Neural progenitor cell (in vitro differentiated cells): ENCODE measurements at regions not wholly inside any gene's neighbourhood (a gene's known extent, or its start where the extent isn't known, plus 50 kb on each side); places are given as distances from the start of the nearest gene placed in this dataset.
"Not testable (repeated sequence)": the region's sequence is repeated elsewhere in the genome, so short reads cannot be mapped to it uniquely, and the experiment has no call there.

Experiments used
- DNase-seq: peaks from one replicate; pipeline ENCODE4 v3.0.0-alpha.2; 2016; ENCODE audit warnings: low spot score
- H2AFZ ChIP-seq: fragments of 200-600 bp; sonication (generic); replicated peaks from 2 replicates; pipeline ENCODE4 v1.6.1; 2016; ENCODE audit warnings: antibody characterized with exemption
- H3F3A ChIP-seq: fragments of 200-600 bp; sonication (generic); 2 replicates; pipeline ENCODE4 v1.6.1; 2016; ENCODE audit warnings: antibody characterized with exemption, low read depth
- H3K27ac ChIP-seq: fragments of 200-600 bp; sonication (generic); 2 replicates; pipeline ENCODE4 v1.5.1; 2016; ENCODE audit warnings: mild to moderate bottlenecking
- H3K27me3 ChIP-seq: fragments of 200-600 bp; sonication (generic); 2 replicates; pipeline ENCODE4 v1.6.1; 2016; ENCODE audit warnings: mild to moderate bottlenecking, moderate library complexity
- H3K36me3 ChIP-seq: fragments of 200-600 bp; sonication (generic); 2 replicates; pipeline ENCODE4 v1.5.1; 2016
- H3K4me1 ChIP-seq: fragments of 200-600 bp; sonication (generic); 2 replicates; pipeline ENCODE4 v1.6.1; 2016; ENCODE audit warnings: mixed run types
- H3K4me2 ChIP-seq: fragments of 200-600 bp; sonication (generic); 2 replicates; pipeline ENCODE4 v1.6.1; 2016
- H3K4me3 ChIP-seq: fragments of 200-600 bp; sonication (generic); 2 replicates; pipeline ENCODE4 v1.5.1; 2016
- H3K79me2 ChIP-seq: fragments of 200-600 bp; sonication (generic); 2 replicates; pipeline ENCODE4 v1.6.1; 2016; ENCODE audit warnings: low read depth
- H3K9ac ChIP-seq: fragments of 200-600 bp; sonication (generic); 2 replicates; pipeline ENCODE4 v1.6.1; 2016
- H3K9me3 ChIP-seq: fragments of 200-600 bp; sonication (generic); 2 replicates; pipeline ENCODE4 v1.5.1; 2016; ENCODE audit warnings: low read depth
- H4K20me1 ChIP-seq: fragments of 200-600 bp; sonication (generic); 2 replicates; pipeline ENCODE4 v1.6.1; 2016; ENCODE audit warnings: low read depth
- H3K27ac Mint-ChIP-seq: 3 replicates; pipeline ENCODE4 v1.8.0; 2021; ENCODE audit warnings: mixed read lengths
- H3K27me3 Mint-ChIP-seq: 2 replicates; pipeline ENCODE4 v1.8.0; 2022; ENCODE audit warnings: low read depth, mild to moderate bottlenecking, inconsistent platforms, moderate library complexity, mixed read lengths; ENCODE audit not compliant: insufficient read depth
- H3K36me3 Mint-ChIP-seq: 3 replicates; pipeline ENCODE4 v1.8.0; 2021; ENCODE audit warnings: mixed read lengths
- H3K4me1 Mint-ChIP-seq: 3 replicates; pipeline ENCODE4 v1.8.0; 2021; ENCODE audit warnings: mixed read lengths
- H3K4me3 Mint-ChIP-seq: 3 replicates; pipeline ENCODE4 v1.8.0; 2021; ENCODE audit warnings: mild to moderate bottlenecking, moderate library complexity, mixed read lengths
- H3K9me3 Mint-ChIP-seq: 3 replicates; pipeline ENCODE4 v1.8.0; 2020; ENCODE audit warnings: mixed read lengths
- EZH2 ChIP-seq: fragments of 200-600 bp; sonication (generic); IDR thresholded peaks from 2 replicates; pipeline ENCODE4 v1.6.1; 2017; ENCODE audit warnings: antibody characterized with exemption, mild to moderate bottlenecking, moderate library complexity
- EZH2phosphoT487 ChIP-seq: fragments of 200-600 bp; sonication (generic); IDR thresholded peaks from 2 replicates; pipeline ENCODE4 v1.6.1; 2017; ENCODE audit warnings: antibody characterized with exemption
- TF ChIP-seq, protein P1 (sequence below): fragments of 200-600 bp; sonication (generic); IDR thresholded peaks from 2 replicates; pipeline ENCODE4 v1.5.1; 2017; ENCODE audit warnings: antibody characterized with exemption, mild to moderate bottlenecking

DNA sequence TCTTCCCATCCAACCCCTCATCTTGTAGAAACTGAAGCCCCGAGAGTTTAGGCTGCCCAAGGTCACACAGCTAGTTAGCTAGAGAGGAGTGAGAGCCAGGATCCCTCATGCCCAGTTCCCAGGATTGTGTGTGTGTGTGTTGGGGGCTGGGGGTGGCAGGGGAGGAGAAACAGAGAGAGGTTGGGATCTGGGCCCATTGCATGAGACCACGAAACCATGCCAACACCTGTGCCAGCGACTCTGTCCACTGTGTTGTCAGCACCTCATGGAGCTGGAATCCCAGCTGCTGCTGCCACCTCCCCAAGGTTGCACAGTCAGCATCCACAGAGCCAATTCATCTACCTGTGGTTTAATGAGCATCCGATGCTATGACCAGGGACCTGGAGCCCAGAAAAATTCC lies 115.4 kb upstream of the ZC3H12A start:
- no peak overlapping the region for H3K27ac Mint-ChIP-seq
- no peak overlapping the region for H3K27ac ChIP-seq
- no peaks in the 10 kb centered on the region for H3K36me3 Mint-ChIP-seq
- no peaks in the 10 kb centered on the region for H4K20me1 ChIP-seq
- H3K9ac ChIP-seq: no peak overlapping the region
- H2AFZ ChIP-seq: no peak overlapping the region
- no peak overlapping the region for H3K4me3 Mint-ChIP-seq
- peaks cover 9% of the 10 kb centered on the region for H3F3A ChIP-seq
- no peaks in the 10 kb centered on the region for H3K36me3 ChIP-seq
- no peaks in the 10 kb centered on the region for H3K9me3 Mint-ChIP-seq
- no peaks in the 10 kb centered on the region for H3K27me3 ChIP-seq
- peaks cover 12% of the 10 kb centered on the region for H3K4me1 ChIP-seq
- no peaks in the 10 kb centered on the region for H3K9me3 ChIP-seq
- no peak overlapping the region for H3K4me2 ChIP-seq
- DNase-seq: no peak
- TF ChIP-seq, protein P1, sequence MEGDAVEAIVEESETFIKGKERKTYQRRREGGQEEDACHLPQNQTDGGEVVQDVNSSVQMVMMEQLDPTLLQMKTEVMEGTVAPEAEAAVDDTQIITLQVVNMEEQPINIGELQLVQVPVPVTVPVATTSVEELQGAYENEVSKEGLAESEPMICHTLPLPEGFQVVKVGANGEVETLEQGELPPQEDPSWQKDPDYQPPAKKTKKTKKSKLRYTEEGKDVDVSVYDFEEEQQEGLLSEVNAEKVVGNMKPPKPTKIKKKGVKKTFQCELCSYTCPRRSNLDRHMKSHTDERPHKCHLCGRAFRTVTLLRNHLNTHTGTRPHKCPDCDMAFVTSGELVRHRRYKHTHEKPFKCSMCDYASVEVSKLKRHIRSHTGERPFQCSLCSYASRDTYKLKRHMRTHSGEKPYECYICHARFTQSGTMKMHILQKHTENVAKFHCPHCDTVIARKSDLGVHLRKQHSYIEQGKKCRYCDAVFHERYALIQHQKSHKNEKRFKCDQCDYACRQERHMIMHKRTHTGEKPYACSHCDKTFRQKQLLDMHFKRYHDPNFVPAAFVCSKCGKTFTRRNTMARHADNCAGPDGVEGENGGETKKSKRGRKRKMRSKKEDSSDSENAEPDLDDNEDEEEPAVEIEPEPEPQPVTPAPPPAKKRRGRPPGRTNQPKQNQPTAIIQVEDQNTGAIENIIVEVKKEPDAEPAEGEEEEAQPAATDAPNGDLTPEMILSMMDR: no peak
- TF ChIP-seq EZH2phosphoT487: no peak
- TF ChIP-seq EZH2: no peak
- H3K4me3 ChIP-seq: no peak overlapping the region
- H3K27me3 Mint-ChIP-seq: peaks cover 11% of the 10 kb centered on the region
- H3K79me2 ChIP-seq: no peaks in the 10 kb centered on the region
- H3K4me1 Mint-ChIP-seq: peaks cover 12% of the 10 kb centered on the region

DNA sequence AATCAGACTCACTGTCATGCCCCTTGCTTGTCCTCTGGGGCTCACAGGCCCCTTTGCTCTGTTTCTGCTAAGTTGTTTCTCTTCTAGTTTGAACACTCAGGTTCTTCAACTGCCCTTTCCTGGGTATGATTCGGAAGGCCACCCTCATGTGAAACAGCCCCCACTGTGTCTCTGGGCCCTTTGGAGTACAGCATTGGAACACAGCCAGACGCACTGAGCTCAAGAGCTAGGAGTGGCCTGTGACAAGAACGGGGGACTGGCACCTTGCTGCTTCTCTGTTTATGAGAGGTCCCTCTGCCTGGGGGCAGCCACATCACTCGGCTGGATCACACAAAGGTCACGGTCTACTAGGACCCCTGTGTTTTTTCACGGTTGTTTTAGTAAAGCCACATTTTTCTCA lies 114.4 kb upstream of the ZC3H12A start:
- Histone ChIP-seq H2AFZ (no peak overlapping the region), H3F3A (peaks cover 9% of the 10 kb centered on the region), H3K4me2 (no peak overlapping the region), H3K27me3 (no peaks in the 10 kb centered on the region), H4K20me1 (no peaks in the 10 kb centered on the region), H3K4me3 (no peak overlapping the region), H3K36me3 (no peaks in the 10 kb centered on the region), H3K9ac (no peak overlapping the region), H3K4me1 (peaks cover 12% of the 10 kb centered on the region), H3K9me3 (no peaks in the 10 kb centered on the region), H3K27ac (no peak overlapping the region), H3K79me2 (no peaks in the 10 kb centered on the region)
- Mint-ChIP-seq H3K9me3 (no peaks in the 10 kb centered on the region), H3K36me3 (no peaks in the 10 kb centered on the region), H3K4me3 (no peak overlapping the region), H3K27ac (no peak overlapping the region), H3K4me1 (peaks cover 12% of the 10 kb centered on the region), H3K27me3 (peaks cover 13% of the 10 kb centered on the region)
- no peak for TF ChIP-seq EZH2phosphoT487
- no peak for DNase-seq

DNA sequence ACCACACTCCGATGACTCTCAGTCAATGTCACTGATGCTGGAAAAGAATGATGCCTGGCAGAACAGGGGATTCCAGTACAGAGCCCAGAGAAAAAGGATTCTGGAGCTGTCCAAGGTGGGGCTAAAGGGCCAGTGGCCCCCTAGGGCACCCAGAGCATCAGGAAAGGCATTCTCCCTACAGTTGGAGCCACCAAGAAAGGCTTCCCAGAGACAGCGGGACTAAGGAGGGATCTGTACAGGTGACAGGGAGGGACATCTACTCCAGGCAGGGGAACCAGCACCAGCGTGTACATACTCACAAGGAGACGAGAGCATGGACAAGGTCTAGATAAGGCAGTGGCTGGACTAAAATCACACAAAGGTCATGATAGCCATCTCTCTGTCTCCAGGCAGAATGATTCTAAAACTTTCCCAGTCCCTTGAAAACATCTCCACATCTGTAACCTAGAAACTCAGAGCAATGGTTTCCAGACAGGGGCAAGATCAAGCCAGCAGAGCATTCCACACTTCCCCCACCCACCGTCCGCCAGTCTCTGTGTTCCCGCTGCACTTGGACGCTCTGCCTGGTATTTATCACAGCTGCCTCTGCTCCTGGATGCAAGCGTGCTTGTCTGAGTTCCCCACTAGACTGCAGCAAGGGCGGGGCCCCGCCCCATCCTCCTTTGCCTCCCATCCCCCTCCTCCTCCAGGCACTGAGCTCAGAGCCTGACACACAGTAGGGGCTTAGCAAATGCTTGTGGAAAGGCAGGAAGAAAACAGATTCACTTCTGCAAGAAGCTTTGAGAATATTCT lies 111.6 kb upstream of the ZC3H12A start:
- Mint-ChIP-seq H3K4me1 (peaks cover 12% of the 10 kb centered on the region), H3K9me3 (peaks cover 2% of the 10 kb centered on the region), H3K27ac (no peak overlapping the region), H3K36me3 (no peaks in the 10 kb centered on the region), H3K27me3 (peaks cover 12% of the 10 kb centered on the region), H3K4me3 (no peak overlapping the region)
- H3K36me3 ChIP-seq: no peaks in the 10 kb centered on the region
- H2AFZ ChIP-seq: no peak overlapping the region
- H3K27me3 ChIP-seq: no peaks in the 10 kb centered on the region
- no peak for TF ChIP-seq EZH2
- no peak for TF ChIP-seq EZH2phosphoT487
- TF ChIP-seq, protein P1: no peak
- peak; percentile 76 for DNase-seq
- no peaks in the 10 kb centered on the region for H3K79me2 ChIP-seq
- peak overlapping the region; percentile 45 for H3K4me2 ChIP-seq
- no peak overlapping the region for H3K4me3 ChIP-seq
- peaks cover 9% of the 10 kb centered on the region for H3F3A ChIP-seq
- H3K4me1 ChIP-seq: peaks cover 12% of the 10 kb centered on the region
- no peak overlapping the region for H3K27ac ChIP-seq
- no peak overlapping the region for H3K9ac ChIP-seq
- H3K9me3 ChIP-seq: no peaks in the 10 kb centered on the region
- H4K20me1 ChIP-seq: no peaks in the 10 kb centered on the region

DNA sequence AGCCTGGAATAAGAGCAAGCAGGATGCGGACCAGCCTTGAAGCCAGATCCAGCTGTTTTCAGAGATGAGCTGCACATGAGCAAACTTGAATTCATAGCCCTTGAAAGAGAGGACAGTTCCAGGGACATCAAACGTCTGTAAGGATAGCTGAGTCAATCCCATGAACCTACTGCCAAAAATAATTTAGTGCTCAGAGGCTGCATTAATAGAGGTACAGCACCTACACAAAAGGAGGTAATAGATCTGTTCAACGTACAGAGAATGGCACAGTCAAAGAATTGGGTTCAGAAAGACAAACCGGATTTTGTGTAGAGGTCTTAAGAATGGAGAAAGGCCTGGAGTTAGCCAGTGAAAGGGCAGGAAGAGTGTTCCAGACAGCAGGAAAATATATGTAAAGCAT lies 110.8 kb upstream of the ZC3H12A start:
- H3K9me3 Mint-ChIP-seq: peaks cover 2% of the 10 kb centered on the region
- Histone ChIP-seq H3K9ac (no peak overlapping the region), H3F3A (peaks cover 9% of the 10 kb centered on the region), H3K4me2 (peak overlapping the region; percentile 45), H2AFZ (no peak overlapping the region), H4K20me1 (no peaks in the 10 kb centered on the region), H3K27me3 (no peaks in the 10 kb centered on the region), H3K79me2 (no peaks in the 10 kb centered on the region), H3K9me3 (no peaks in the 10 kb centered on the region), H3K4me3 (no peak overlapping the region), H3K27ac (no peak overlapping the region), H3K4me1 (peaks cover 12% of the 10 kb centered on the region), H3K36me3 (no peaks in the 10 kb centered on the region)
- no peak overlapping the region for H3K27ac Mint-ChIP-seq
- TF ChIP-seq EZH2phosphoT487: no peak
- TF ChIP-seq, protein P1: no peak
- no peak for TF ChIP-seq EZH2
- H3K4me3 Mint-ChIP-seq: no peak overlapping the region
- H3K27me3 Mint-ChIP-seq: peaks cover 16% of the 10 kb centered on the region
- no peaks in the 10 kb centered on the region for H3K36me3 Mint-ChIP-seq
- DNase-seq: no peak
- H3K4me1 Mint-ChIP-seq: peaks cover 12% of the 10 kb centered on the region

DNA sequence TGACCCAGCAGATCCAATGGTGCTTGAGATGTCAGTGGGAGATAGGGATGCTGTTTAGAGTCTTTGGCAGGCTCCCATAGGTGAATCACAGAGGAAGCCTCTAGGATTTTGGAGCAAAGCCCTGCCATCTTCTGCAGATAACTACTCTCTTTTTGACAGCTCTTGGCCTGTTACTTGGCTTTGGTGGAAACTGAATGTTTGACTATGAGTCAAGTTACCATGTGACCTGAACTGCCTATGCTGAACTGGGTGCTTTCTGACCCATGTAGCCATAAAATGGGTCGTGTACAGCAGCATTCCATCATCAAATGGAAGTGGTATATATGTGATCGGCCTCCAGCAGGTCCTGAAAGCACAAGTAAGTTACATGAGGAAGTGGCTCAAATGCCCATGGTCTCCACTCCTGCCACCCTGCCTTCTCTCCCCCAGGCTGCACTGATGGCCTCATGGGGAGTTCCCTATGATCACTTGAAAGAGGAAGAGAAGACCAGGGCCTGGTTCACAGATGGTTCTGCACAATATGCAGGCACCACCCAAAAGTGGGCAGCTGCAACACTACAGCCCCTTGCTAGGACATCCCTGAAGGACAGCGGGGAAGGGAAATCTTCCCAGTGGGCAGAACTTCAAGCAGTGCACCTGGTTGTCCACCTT lies 105.6 kb upstream of the ZC3H12A start:
- H3K4me1 Mint-ChIP-seq, H3K4me1 ChIP-seq, H3K36me3 Mint-ChIP-seq, DNase-seq, H3K9ac ChIP-seq, H3K4me3 Mint-ChIP-seq, H3K27me3 ChIP-seq, H3F3A ChIP-seq, H2AFZ ChIP-seq, H3K9me3 ChIP-seq, H3K4me2 ChIP-seq, H3K27ac Mint-ChIP-seq, H4K20me1 ChIP-seq, H3K27ac ChIP-seq, H3K36me3 ChIP-seq, H3K79me2 ChIP-seq, H3K4me3 ChIP-seq, H3K9me3 Mint-ChIP-seq: not testable (repeated sequence)
- peaks cover 13% of the 10 kb centered on the region for H3K27me3 Mint-ChIP-seq
